ENCODE measurements at regions not wholly inside any gene's neighbourhood (a gene's known extent, or its start where the extent isn't known, plus 50 kb on each side); places are given as distances from the start of the nearest gene placed in this dataset.

- FAIRE-seq = no peak
Observed at GRCh38 chr6:163963205-163964120, 548.9 kb downstream of the QKI start.

DNA sequence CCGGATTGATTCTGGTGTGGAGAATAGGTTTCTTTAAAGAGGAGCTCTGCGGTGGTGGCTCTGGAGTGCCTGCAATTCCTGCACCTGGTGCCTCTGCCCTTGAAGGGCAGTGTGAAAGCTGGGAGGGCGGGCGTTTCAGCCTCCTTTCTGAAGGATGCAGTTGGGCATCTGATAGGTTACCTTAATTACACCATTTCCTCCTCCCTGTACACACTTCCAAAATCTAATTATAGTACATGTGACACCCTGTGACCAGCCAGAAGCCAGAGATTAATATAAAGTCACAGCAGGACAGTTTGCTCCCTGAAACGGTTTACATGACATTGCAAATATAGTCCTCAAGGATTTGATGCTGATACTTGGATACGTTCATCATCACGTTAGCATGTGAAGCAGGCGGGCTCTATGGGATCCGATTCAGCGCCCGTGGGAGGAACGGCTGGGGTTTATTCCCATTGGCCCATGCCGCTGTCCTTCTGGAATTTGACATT lies 548.2 kb downstream of the QKI start:
- no peak for FAIRE-seq

DNA sequence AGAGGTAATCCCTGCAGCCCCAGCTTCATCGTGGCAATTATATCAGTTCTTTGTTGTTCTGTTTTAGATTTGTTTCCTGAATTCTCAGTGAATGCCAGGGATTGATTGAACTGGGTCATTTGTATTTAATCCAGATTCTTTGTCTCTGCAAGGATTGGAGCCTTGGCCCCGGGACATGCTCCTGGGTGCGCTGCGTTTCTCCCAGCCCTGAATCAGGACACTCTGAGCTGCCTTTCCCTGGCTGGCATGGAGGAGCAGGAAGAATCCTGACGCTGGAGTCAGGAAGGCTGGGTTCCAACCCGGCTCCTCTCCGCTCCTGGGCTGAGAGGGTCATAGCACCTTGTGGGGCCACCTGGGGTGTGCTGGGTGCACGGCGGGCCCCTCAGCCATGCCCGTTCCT lies 545.6 kb downstream of the QKI start:
- FAIRE-seq = no peak

DNA sequence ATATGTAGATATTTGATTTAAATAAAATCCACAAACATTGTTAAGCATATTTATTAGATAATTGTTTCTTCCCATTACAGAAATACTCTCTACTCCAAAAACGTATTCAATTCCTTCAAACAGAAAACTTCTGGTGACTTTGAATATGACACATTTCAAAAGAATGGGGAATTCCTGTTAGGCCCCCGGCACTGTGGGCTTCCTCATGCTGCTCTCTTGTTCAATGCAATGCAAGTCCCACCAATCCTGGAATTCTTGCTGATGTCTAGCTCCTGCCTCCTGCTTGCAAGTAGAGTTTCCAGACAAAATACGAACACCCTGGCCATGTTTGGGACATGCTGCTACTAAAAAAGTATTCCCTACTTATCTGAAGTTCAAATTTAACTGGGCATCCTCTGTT lies 544.1 kb downstream of the QKI start:
- FAIRE-seq = no peak

DNA sequence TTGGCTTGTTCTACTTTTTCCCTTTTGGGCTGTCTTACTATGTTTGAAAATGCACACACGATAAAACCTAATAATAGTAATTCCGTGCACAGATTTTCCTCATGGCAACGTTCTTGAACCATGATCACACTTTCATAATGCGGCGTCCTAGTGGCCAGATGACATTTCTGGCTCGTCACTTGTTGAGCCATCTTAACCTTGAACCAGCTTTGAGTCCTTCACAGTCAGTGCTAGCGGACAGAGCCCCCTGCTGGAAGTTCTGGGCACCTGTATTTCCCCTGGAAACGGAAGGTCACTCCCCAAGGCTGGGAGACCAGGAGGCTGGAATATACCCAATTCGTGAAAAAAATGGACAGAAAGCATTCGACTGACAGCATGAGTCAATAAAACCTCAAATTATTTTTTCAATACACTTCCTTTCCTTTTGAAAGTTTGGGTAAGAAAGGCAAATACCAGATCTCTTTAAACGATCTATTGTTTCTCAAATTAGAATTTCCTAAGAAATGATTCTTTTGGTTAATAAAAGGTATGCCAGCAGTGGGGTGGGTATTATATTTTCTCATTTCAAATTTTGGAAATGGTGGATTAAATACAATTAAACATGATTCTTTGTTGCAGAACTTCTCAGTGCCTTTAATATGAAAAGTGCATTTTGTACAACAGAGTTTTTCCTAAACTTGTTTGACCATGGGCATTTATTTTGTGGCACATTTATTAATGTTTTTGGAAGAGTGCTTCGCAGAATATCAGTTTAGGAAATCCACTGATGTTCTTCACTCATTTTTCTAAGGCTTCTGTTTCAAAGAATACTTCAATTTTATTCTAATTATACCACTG lies 542.3 kb downstream of the QKI start:
- FAIRE-seq = no peak

DNA sequence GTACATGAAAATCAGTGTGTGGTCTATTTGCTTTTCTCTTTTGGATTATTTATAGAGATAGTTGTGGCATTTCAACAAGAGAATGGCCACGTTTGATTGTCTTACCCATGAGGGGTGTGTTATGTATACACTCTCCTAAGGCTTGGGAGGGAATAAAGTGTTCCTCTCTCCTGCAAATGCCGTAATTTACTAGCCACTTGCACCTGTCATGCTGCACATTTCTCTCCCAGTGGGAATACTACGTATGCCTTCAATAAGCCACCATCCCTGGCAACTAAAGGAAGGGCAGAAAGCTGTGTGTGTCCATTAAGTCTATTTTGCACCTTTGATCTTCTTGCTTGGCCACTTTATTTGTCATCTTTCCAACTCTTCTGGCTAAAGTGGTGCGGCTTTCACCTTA lies 541.2 kb downstream of the QKI start:
- no peak for FAIRE-seq

GRCh38 chr6:163955096-163955495 lies 540.6 kb downstream of the QKI start:
- FAIRE-seq = no peak

- FAIRE-seq = no peak
Observed at GRCh38 chr6:163954088-163954775, 539.7 kb downstream of the QKI start.

DNA sequence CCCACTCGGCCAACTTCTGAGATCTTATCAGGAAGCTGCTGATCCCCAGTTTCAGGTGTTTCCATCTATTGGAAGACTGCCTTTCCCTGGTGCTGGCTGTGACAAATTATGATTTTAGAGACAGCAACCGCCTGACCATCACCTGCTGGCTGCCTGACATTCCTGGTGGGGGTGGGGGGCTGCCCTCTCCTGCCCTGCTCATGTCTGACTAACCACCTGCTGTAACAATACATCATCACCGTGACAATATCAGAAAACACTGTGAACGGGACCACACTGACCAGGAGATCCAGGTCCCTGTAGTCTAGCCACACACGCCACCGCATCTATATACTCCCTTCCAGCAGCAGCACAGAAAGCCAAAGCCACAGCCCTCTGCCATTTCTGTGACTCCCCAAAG lies 537.5 kb downstream of the QKI start:
- no peak for FAIRE-seq

DNA sequence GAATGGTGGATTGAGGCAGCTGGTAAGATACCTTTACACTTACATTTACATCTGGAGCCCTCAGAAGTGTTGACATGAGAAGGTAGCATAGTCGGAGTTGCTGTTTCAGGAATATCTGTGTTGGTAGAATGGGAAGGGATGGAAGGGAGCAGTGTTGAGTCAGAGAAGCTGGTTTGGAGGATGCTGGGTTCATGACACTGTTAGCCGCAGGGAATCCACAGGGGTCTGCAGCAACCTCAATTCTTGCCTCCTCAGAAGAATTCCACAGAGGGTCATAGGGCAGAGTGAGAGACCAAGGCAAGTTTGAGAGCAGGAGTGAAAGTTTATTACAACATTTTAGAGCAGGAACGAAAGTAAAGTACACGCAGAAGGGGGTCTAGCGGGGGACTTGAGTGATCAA lies 536.8 kb downstream of the QKI start:
- FAIRE-seq = no peak

DNA sequence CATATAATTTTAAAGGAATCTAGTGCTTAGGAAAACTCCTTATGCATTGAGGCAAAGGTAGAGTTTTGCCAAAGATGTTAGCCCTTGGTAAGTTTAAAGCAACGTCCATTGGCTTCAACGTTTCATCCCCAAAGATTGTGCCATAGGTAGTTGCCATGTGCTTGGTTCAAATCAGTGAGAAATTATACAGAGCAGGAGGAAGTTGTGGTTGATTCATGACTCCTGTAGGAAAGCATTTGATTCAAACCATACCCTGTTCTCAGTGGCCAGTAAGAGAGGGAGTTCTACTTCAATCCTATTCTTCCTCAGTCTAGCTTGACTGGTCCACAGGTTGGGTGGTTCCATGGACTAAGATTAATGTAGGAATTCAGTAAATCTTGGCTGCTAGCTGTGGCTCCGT lies 535.6 kb downstream of the QKI start:
- FAIRE-seq = no peak

DNA sequence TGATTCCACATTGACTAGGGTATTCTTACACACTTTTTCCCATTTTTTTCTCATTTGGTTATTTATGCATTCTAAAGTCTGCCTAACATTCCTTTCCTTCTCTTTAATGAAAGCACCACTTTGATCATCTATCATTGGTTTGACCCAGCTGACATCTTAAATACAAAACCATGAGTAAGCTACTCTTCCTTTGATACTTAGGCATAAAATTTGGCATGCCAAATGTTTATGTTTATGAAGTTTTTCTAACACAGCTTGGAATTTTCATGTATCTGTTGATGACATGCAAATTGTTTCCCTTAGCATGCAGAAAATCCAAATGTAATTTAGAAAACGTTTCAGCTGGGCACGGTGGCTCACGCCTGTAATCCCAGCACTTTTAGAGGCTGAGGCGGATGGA lies 534.9 kb downstream of the QKI start:
- no peak for FAIRE-seq

GRCh38 chr6:163948250-163948649 lies 533.7 kb downstream of the QKI start:
- no peak for FAIRE-seq

DNA sequence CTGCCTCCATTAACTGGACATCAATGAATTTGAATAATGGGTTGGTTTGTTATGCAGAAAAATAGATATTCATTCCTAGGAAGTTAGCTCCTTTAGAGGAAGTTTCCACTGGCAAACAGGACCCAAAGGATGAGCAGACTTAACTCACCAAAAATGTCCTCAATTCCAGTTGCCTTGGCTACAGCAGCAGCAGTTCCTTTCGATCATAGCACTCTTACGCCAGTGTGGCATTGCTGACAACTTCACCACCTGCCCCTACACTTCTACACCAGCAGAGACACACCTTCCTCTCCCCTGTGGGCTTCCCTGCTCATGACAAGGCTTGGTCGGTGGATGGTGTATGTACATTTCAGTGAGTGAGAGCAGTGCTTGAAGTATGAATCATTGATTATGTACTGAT lies 532.8 kb downstream of the QKI start:
- FAIRE-seq = no peak

GRCh38 chr6:163946437-163946836 lies 531.9 kb downstream of the QKI start:
- FAIRE-seq = no peak

- FAIRE-seq = no peak
Observed at GRCh38 chr6:163945808-163946207, 531.3 kb downstream of the QKI start.

- no peak for FAIRE-seq
Observed at GRCh38 chr6:163944897-163945296, 530.4 kb downstream of the QKI start.

DNA sequence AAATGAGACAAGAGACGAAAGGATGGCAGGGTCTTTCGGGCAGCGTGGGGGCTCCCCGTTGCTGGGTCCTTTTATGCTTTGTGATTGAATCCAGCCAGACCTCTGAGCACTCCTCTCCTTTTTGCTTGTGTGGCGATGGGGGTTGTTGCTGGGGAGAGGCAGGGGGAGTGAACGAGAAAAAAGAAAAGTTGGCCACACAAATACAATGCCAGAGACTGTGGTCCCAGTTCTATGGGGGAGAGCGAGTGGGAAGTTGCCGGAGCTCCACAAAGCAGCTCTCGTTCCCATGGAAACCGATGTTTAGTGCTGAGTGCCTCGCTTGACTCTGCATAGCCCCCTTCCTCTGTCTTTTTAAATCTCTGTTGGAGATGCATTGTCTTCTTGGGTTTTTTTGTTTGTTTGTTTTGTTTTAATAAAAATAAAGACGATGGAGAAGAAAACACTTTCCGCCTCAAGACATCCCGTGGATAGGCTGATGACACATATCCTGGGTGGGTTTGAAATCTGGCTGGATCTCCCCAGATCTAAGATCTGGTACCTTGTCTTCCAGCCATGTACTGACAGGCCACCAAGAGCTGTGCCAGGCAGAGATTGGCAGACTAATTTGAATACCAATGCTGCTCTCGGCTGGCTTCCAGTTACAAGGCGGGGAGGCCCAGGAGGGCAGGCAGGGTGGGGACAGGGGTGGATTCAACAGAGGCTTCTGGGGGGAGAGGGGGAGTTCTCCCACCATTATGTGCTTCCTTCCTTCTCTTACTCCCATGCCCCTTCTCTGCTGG lies 529.3 kb downstream of the QKI start:
- no peak for FAIRE-seq

- no peak for FAIRE-seq
Observed at GRCh38 chr6:163942790-163943189, 528.3 kb downstream of the QKI start.

- FAIRE-seq = no peak
Observed at GRCh38 chr6:163941624-163941976, 527.1 kb downstream of the QKI start.

DNA sequence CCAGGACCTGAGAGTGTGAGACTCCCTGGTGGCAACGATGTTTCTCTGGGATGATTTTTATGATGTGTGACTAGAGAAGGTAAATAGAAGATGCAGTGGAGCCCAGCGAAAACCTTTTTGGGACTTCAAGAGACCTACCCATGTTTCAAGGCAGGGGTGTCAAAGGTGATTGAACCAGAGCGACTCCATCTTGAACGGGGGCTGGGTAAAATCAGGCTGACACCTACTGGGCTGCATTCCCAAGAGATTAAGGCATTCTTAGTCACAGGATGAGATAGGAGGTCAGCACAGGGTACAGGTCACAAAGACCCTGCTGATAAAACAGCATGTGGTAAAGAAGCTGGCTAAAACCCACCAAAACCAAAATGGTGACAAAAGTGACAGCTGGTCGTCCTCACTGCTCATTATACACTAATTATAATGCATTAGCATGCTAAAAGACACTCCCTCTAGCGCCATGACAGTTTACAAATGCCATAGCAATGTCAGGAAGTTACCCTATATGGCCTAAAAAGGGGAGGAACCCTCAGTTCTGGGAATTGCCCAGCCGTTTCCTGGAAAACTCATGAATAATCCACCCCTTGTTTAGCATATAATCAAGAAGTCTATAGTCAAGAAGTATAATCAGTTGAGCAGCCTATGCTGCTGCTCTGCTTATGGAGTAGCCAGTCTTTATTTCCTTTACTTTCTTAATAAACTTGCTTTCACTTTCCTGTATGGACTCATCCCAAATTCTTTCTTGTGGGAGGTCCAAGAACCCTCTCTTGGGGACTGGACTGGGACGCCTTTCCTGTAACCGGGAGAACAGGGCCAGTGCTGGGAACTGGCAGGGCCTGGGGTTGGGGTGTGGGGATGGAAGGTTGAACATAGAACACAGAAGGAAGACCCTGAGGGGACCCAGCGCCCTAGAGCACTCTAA lies 526.4 kb downstream of the QKI start:
- FAIRE-seq = no peak

Data from G401.6 (cell line).